ENCODE measurements at regions not wholly inside any gene's neighbourhood (a gene's known extent, or its start where the extent isn't known, plus 50 kb on each side); places are given as distances from the start of the nearest gene placed in this dataset.

DNA sequence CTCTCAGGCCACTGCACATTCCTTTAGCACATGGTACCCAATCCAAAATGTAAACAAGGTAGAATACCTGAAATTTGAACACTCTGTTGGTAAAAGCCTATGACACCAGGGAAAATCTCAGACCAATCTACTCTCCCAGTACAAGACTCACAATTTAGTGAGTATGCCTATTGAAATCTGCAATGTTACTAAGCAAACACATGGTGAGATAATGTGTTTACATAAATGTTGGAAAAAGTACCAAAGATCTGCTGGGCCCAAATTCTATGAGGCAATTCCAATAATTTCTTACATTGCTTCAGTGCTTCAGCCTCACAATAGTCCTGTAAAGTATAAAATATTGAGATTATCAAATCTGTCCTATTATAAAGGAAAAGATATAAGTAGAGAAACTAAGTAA lies 536.1 kb downstream of the PYDC2 start:
- H3K36me3 ChIP-seq, result no peaks in the 10 kb centered on the region

GRCh38 chr3:191997579-191998268 lies 536.8 kb downstream of the PYDC2 start:
- Histone ChIP-seq H3K4me1 (no peaks in the 10 kb centered on the region), H3K4me3 (no peak overlapping the region), H3K27ac (no peak overlapping the region), H3K27me3 (replicated peaks in 1 of 7) (no peaks in the 10 kb centered on the region), H3K9me3 (peaks cover 0 to 35% (median 17%) of the 10 kb centered on the region in 8 donors), H3K36me3 (no peaks in the 10 kb centered on the region)
- DNase-seq, result no peak
- intact Hi-C loops (cut with DNase I; ENCODE audit: low total_unique reads), result no loop called here
- TF ChIP-seq, protein P1, sequence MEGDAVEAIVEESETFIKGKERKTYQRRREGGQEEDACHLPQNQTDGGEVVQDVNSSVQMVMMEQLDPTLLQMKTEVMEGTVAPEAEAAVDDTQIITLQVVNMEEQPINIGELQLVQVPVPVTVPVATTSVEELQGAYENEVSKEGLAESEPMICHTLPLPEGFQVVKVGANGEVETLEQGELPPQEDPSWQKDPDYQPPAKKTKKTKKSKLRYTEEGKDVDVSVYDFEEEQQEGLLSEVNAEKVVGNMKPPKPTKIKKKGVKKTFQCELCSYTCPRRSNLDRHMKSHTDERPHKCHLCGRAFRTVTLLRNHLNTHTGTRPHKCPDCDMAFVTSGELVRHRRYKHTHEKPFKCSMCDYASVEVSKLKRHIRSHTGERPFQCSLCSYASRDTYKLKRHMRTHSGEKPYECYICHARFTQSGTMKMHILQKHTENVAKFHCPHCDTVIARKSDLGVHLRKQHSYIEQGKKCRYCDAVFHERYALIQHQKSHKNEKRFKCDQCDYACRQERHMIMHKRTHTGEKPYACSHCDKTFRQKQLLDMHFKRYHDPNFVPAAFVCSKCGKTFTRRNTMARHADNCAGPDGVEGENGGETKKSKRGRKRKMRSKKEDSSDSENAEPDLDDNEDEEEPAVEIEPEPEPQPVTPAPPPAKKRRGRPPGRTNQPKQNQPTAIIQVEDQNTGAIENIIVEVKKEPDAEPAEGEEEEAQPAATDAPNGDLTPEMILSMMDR (IDR thresholded peaks at IDR 0.05 in 8 of 11, conservative IDR thresholded peaks at IDR 0.05 in 3 of 11), result no peak
- TF ChIP-seq POLR2A (IDR thresholded peaks at IDR 0.05) (no peak), POLR2AphosphoS5 (IDR thresholded peaks at IDR 0.05) (no peak)
- 39 to 60% (median 47%) methylated on average over 1 of the region's 1 CpG for WGBS, 5 donors

More for the DNA sequence above, 536.1 kb downstream of the PYDC2 start:
- DNase-seq, result no peak
- no peak for TF ChIP-seq POLR2AphosphoS5 (IDR thresholded peaks at IDR 0.05)
- TF ChIP-seq, protein P1 (IDR thresholded peaks at IDR 0.05 in 8 of 11, conservative IDR thresholded peaks at IDR 0.05 in 3 of 11), result no peak
- TF ChIP-seq POLR2A (IDR thresholded peaks at IDR 0.05), result no peak
- Histone ChIP-seq H3K27me3 (replicated peaks in 1 of 7) (no peaks in the 10 kb centered on the region), H3K27ac (no peak overlapping the region), H3K9me3 (peaks cover 0 to 37% (median 21%) of the 10 kb centered on the region in 8 donors), H3K4me1 (no peaks in the 10 kb centered on the region), H3K4me3 (no peak overlapping the region)
- intact Hi-C loops (cut with DNase I; ENCODE audit: low total_unique reads), result no loop called here

DNA sequence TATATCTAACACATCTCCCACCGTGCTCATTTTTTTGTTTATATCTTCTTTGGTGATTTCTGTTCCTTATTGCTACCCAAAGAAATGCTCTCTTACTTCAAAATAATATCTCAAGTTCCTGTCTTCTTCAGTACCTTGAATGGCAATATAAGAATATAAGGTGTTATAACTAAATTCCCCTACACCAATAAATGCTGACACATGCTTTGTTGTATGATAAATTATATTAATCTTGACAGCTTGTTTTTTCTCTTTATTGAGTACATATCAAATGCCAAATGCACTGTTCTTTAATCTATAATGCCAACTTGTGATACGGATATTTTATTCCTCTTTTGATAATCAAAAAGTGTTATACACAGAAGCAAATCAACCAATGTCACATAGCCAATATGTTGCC lies 540.3 kb downstream of the PYDC2 start:
- intact Hi-C loops (cut with DNase I; ENCODE audit: low total_unique reads), result no loop called here
- DNase-seq, result no peak
- no peak overlapping the region for H3K27ac ChIP-seq
- 47 to 73% (median 49%) methylated on average over 2 of the region's 2 CpGs for WGBS, 5 donors
- H3K4me1 ChIP-seq, result no peaks in the 10 kb centered on the region
- no peak for TF ChIP-seq POLR2AphosphoS5 (IDR thresholded peaks at IDR 0.05)
- TF ChIP-seq, protein P1 (IDR thresholded peaks at IDR 0.05 in 8 of 11, conservative IDR thresholded peaks at IDR 0.05 in 3 of 11), result no peak
- TF ChIP-seq POLR2A (IDR thresholded peaks at IDR 0.05), result no peak
- H3K36me3 ChIP-seq, result no peaks in the 10 kb centered on the region
- peaks cover 0 to 14% (median 0%) of the 10 kb centered on the region in 8 donors for H3K9me3 ChIP-seq
- no peak overlapping the region for H3K4me3 ChIP-seq
- no peaks in the 10 kb centered on the region for H3K27me3 ChIP-seq (replicated peaks in 1 of 7)

DNA sequence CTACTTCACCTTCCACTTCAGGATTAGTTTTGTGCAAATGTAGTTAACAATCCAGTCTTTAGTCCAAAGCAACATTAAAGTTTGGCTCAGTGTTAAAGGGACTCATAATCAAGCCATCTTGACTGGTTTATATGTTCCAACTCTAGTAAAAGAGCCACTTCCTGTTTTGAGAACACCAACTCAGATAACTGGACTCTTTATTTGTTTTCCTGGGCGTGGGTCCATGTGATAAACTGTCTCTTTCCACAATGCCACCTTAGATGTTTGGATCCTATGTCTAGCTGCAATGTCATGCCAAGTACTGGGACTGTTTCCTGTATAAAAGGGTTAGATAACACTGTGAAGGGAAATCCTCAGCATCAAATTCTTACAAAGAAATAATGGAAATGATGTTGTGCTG lies 545.0 kb downstream of the PYDC2 start:
- WGBS, 5 donors, result 12 to 26% (median 20%) methylated on average over 1 of the region's 1 CpG
- Histone ChIP-seq H3K27me3 (replicated peaks in 1 of 7) (no peaks in the 10 kb centered on the region), H3K9me3 (peaks cover 0 to 6% (median 0%) of the 10 kb centered on the region in 8 donors), H3K36me3 (no peaks in the 10 kb centered on the region), H3K4me1 (no peaks in the 10 kb centered on the region), H3K4me3 (no peak overlapping the region), H3K27ac (no peak overlapping the region)
- no peak for TF ChIP-seq POLR2AphosphoS5 (IDR thresholded peaks at IDR 0.05)
- TF ChIP-seq, protein P1 (IDR thresholded peaks at IDR 0.05 in 8 of 11, conservative IDR thresholded peaks at IDR 0.05 in 3 of 11), result no peak
- TF ChIP-seq POLR2A (IDR thresholded peaks at IDR 0.05), result no peak
- no peak for DNase-seq
- intact Hi-C loops (cut with DNase I; ENCODE audit: low total_unique reads), result no loop called here

All from spleen (tissue), 11 donors.